Trophoblast cell (in vitro differentiated cells and primary cell): ENCODE measurements at regions not wholly inside any gene's neighbourhood (a gene's known extent, or its start where the extent isn't known, plus 50 kb on each side); places are given as distances from the start of the nearest gene placed in this dataset.
"Not testable (repeated sequence)": the region's sequence is repeated elsewhere in the genome, so short reads cannot be mapped to it uniquely, and the experiment has no call there.

Experiments
- DNase-seq, 2 donors: peaks; one replicate each; pipeline ENCODE4 v3.0.0-alpha.2; 2016
- H2AFZ ChIP-seq: 2 replicates; pipeline ENCODE4 v1.6.1; 2013; ENCODE audit warnings: low read length, moderate library complexity, mild to moderate bottlenecking; ENCODE audit not compliant: insufficient read depth, poor library complexity
- H2AK5ac ChIP-seq: 2 replicates; pipeline ENCODE4 v1.6.1; 2013; ENCODE audit warnings: mild to moderate bottlenecking, low read length
- H2BK120ac ChIP-seq: 2 replicates; pipeline ENCODE4 v1.6.1; 2013; ENCODE audit warnings: low read length, mild to moderate bottlenecking, moderate library complexity; ENCODE audit not compliant: insufficient read depth, poor library complexity
- H2BK12ac ChIP-seq: 2 replicates; pipeline ENCODE4 v1.6.1; 2013; ENCODE audit warnings: mild to moderate bottlenecking, low read length, moderate library complexity
- H2BK5ac ChIP-seq: 2 replicates; pipeline ENCODE4 v1.6.1; 2013; ENCODE audit warnings: low read length, low read depth, moderate library complexity, mild to moderate bottlenecking; ENCODE audit not compliant: poor library complexity
- H3K14ac ChIP-seq: 2 replicates; pipeline ENCODE4 v1.6.1; 2013; ENCODE audit warnings: mild to moderate bottlenecking, low read length
- H3K18ac ChIP-seq: 2 replicates; pipeline ENCODE4 v1.6.1; 2013; ENCODE audit warnings: mild to moderate bottlenecking, low read length
- H3K23ac ChIP-seq: 2 replicates; pipeline ENCODE4 v1.6.1; 2013; ENCODE audit warnings: low read length
- H3K27ac ChIP-seq: 2 replicates; pipeline ENCODE4 v1.5.1; 2013; ENCODE audit warnings: low read depth, mild to moderate bottlenecking, inconsistent platforms, low read length, moderate library complexity
- H3K27me3 ChIP-seq: 2 replicates; pipeline ENCODE4 v1.6.1; 2013; ENCODE audit warnings: inconsistent platforms, mild to moderate bottlenecking, low read length, moderate library complexity; ENCODE audit not compliant: insufficient read depth
- H3K36me3 ChIP-seq, 2 experiments: 1 replicate in 1 of 2; 2 replicates in 1 of 2; pipeline ENCODE4 v1.6.1; 2013; ENCODE audit warnings: low read length in 2 of 2, mild to moderate bottlenecking in 2 of 2, moderate library complexity in 1 of 2; ENCODE audit not compliant: insufficient read depth in 2 of 2, control insufficient read depth in 1 of 2
- H3K4ac ChIP-seq: 2 replicates; pipeline ENCODE4 v1.6.1; 2013; ENCODE audit warnings: low read depth, mild to moderate bottlenecking, low read length, moderate library complexity
- H3K4me1 ChIP-seq, 2 experiments: 1 replicate in 1 of 2; 2 replicates in 1 of 2; pipeline ENCODE4 v1.6.1; 2013; ENCODE audit warnings: low read length in 2 of 2, mild to moderate bottlenecking in 2 of 2, moderate library complexity in 1 of 2; ENCODE audit not compliant: insufficient read depth in 2 of 2, control insufficient read depth in 1 of 2
- H3K4me2 ChIP-seq: 2 replicates; pipeline ENCODE4 v1.6.1; 2013; ENCODE audit warnings: inconsistent platforms, mild to moderate bottlenecking, low read length, moderate library complexity
- H3K4me3 ChIP-seq: 2 replicates; pipeline ENCODE4 v1.5.1; 2013; ENCODE audit warnings: mild to moderate bottlenecking, low read depth, low read length, inconsistent platforms
- H3K79me1 ChIP-seq: one replicate; pipeline ENCODE4 v1.6.1; 2013; ENCODE audit warnings: low read length
- H3K79me2 ChIP-seq: 2 replicates; pipeline ENCODE4 v1.6.1; 2013; ENCODE audit warnings: low read length, mild to moderate bottlenecking; ENCODE audit not compliant: control insufficient read depth, insufficient read depth, poor library complexity
- H3K9ac ChIP-seq: 2 replicates; pipeline ENCODE4 v1.6.1; 2013; ENCODE audit warnings: mild to moderate bottlenecking, low read length
- H3K9me3 ChIP-seq: 2 replicates; pipeline ENCODE4 v1.6.1; 2013; ENCODE audit warnings: low read depth, mild to moderate bottlenecking, control low read depth, inconsistent platforms, low read length; ENCODE audit not compliant: insufficient read depth
- H4K12ac ChIP-seq: 2 replicates; pipeline ENCODE4 v1.6.1; 2013; ENCODE audit warnings: low read depth, mild to moderate bottlenecking, low read length, moderate library complexity
- H4K8ac ChIP-seq: 2 replicates; pipeline ENCODE4 v1.6.1; 2013; ENCODE audit warnings: low read depth, mild to moderate bottlenecking, low read length, moderate library complexity
- H4K91ac ChIP-seq: one replicate; pipeline ENCODE4 v1.6.1; 2013; ENCODE audit warnings: low read depth, mild to moderate bottlenecking, low read length, moderate library complexity
- WGBS: extraction: QIAGEN DNeasy Blood & Tissue Kit; methylation state at CpG from one replicate; pipeline ENCODE4 v1.1.7; 2013; ENCODE audit warnings: missing lambda C conversion rate; ENCODE audit not compliant: insufficient read length, insufficient coverage; ENCODE audit errors: extremely low coverage; 5-methylcytosine and 5-hydroxymethylcytosine counted together

- H4K91ac ChIP-seq: no peak overlapping the region
- H3K27ac ChIP-seq: no peak overlapping the region
- no peak overlapping the region for H3K23ac ChIP-seq
- H3K4me3 ChIP-seq: no peak overlapping the region
- H4K8ac ChIP-seq: no peak overlapping the region
- H3K27me3 ChIP-seq: no peaks in the 10 kb centered on the region
- H3K79me2 ChIP-seq: no peaks in the 10 kb centered on the region
- no peak overlapping the region for H2AFZ ChIP-seq
- H2BK5ac ChIP-seq: no peak overlapping the region
- no peak overlapping the region for H2BK12ac ChIP-seq
- H3K18ac ChIP-seq: no peak overlapping the region
- no peak overlapping the region for H4K12ac ChIP-seq
- no peaks in the 10 kb centered on the region for H3K9me3 ChIP-seq
- H2AK5ac ChIP-seq: no peak overlapping the region
- no peak overlapping the region for H3K9ac ChIP-seq
- no peak overlapping the region for H3K4me2 ChIP-seq
- no peak overlapping the region for H3K4ac ChIP-seq
- no peaks in the 10 kb centered on the region for H3K79me1 ChIP-seq
- no peak overlapping the region for H3K14ac ChIP-seq
- H2BK120ac ChIP-seq: no peak overlapping the region
- no peaks in the 10 kb centered on the region for H3K36me3 ChIP-seq
- H3K4me1 ChIP-seq: no peaks in the 10 kb centered on the region
- WGBS: no CpG with 5 or more reads among the region's 2 CpGs
- DNase-seq: no peak
Observed at GRCh38 chr5:117604845-117605244, 1030.2 kb upstream of the SEMA6A start.

GRCh38 chr5:117599811-117600210, 1025.2 kb upstream of the SEMA6A start:
- not testable (repeated sequence) for H3K4me3 ChIP-seq, H3K27ac ChIP-seq, H3K9ac ChIP-seq, H3K27me3 ChIP-seq, H3K79me2 ChIP-seq, H3K23ac ChIP-seq, H3K4ac ChIP-seq, H4K8ac ChIP-seq, H4K91ac ChIP-seq, H2AK5ac ChIP-seq, H3K9me3 ChIP-seq, H3K18ac ChIP-seq, DNase-seq, H2BK5ac ChIP-seq, H2BK12ac ChIP-seq, H3K79me1 ChIP-seq, H2BK120ac ChIP-seq, H4K12ac ChIP-seq, H2AFZ ChIP-seq, H3K4me1 ChIP-seq, H3K4me2 ChIP-seq, H3K14ac ChIP-seq, H3K36me3 ChIP-seq
- no CpG with 5 or more reads among the region's 36 CpGs for WGBS

DNA sequence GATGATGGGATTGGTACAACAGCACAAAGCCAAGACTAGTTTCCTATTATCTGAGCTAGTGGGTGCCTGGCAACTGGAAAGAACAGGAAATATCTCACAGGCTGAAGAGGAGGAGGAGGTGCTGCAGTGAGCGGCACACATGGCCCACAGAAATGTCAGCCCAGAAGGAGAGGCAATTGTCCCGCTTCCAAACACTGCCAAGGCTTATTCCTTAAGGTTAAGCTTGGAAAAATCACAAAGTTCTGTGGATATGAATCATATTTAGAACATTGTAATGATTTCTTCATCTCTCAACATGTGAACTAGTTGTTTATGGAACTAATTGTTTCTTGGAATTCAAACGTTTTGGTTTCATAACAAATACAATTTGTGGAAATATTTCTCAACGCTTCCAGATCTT, 1019.5 kb upstream of the SEMA6A start:
- Histone ChIP-seq H3K4me3 (no peak overlapping the region), H3K9ac (no peak overlapping the region), H2BK120ac (no peak overlapping the region), H3K27me3 (no peaks in the 10 kb centered on the region), H3K4me1 (no peaks in the 10 kb centered on the region), H3K18ac (no peak overlapping the region), H2BK12ac (no peak overlapping the region), H4K8ac (no peak overlapping the region), H3K27ac (no peak overlapping the region), H2AFZ (no peak overlapping the region), H2BK5ac (no peak overlapping the region), H3K79me1 (no peaks in the 10 kb centered on the region), H3K79me2 (no peaks in the 10 kb centered on the region), H2AK5ac (no peak overlapping the region), H3K23ac (no peak overlapping the region), H3K9me3 (no peaks in the 10 kb centered on the region), H4K12ac (no peak overlapping the region), H3K36me3 (no peaks in the 10 kb centered on the region), H3K4me2 (no peak overlapping the region), H3K14ac (no peak overlapping the region), H3K4ac (no peak overlapping the region), H4K91ac (no peak overlapping the region)
- DNase-seq: peak in 1 of 2 donors; percentile 1
- WGBS: no CpG with 5 or more reads among the region's 4 CpGs

GRCh38 chr5:117590944-117591343, 1016.3 kb upstream of the SEMA6A start:
- Histone ChIP-seq H2AFZ (no peak overlapping the region), H4K8ac (no peak overlapping the region), H3K27me3 (no peaks in the 10 kb centered on the region), H3K27ac (no peak overlapping the region), H3K9ac (no peak overlapping the region), H4K91ac (no peak overlapping the region), H2BK5ac (no peak overlapping the region), H3K4me3 (no peak overlapping the region), H3K4me2 (no peak overlapping the region), H3K9me3 (no peaks in the 10 kb centered on the region), H2BK120ac (no peak overlapping the region), H4K12ac (no peak overlapping the region), H2AK5ac (no peak overlapping the region), H3K18ac (no peak overlapping the region), H3K79me2 (no peaks in the 10 kb centered on the region), H3K4me1 (no peaks in the 10 kb centered on the region), H3K23ac (no peak overlapping the region), H3K79me1 (no peaks in the 10 kb centered on the region), H2BK12ac (no peak overlapping the region), H3K4ac (no peak overlapping the region), H3K14ac (no peak overlapping the region), H3K36me3 (no peaks in the 10 kb centered on the region)
- no CpG with 5 or more reads among the region's 1 CpG for WGBS
- DNase-seq: peak in 1 of 2 donors; percentile 50
